H54 (cell line): ENCODE measurements at regions not wholly inside any gene's neighbourhood (a gene's known extent, or its start where the extent isn't known, plus 50 kb on each side); places are given as distances from the start of the nearest gene placed in this dataset.
A peak's percentile ranks its signal among the peaks of the same experiment; 100 is the strongest.

ENCODE experiments used
- DNase-seq: peaks from one replicate; pipeline ENCODE4 v3.0.0; 2011; ENCODE audit warnings: low spot score, mixed read lengths; ENCODE audit not compliant: insufficient read length
- FAIRE-seq: peaks from 3 replicates; lab custom pipeline; 2011; peaks lifted over from hg19 to GRCh38; lab: Jason Lieb, UNC
- POLR2A ChIP-seq: IDR thresholded peaks from 2 replicates; pipeline ENCODE4 v1.6.1; 2011; ENCODE audit warnings: low read depth, mild to moderate bottlenecking, low read length

- no peak for TF ChIP-seq POLR2A
- FAIRE-seq (no peak), DNase-seq (no peak)
Observed at GRCh38 chr13:90365130-90365529, 982.4 kb upstream of the MIR17HG start.

GRCh38 chr13:90374168-90374567 is 973.3 kb upstream of the MIR17HG start:
- FAIRE-seq = peak; percentile 58

GRCh38 chr13:90375851-90376250 is 971.6 kb upstream of the MIR17HG start:
- DNase-seq = no peak
- no peak for TF ChIP-seq POLR2A
- FAIRE-seq = peak; percentile 20

More at GRCh38 chr13:90374168-90374567, 973.3 kb upstream of the MIR17HG start:
- no peak for TF ChIP-seq POLR2A
- DNase-seq = no peak

- DNase-seq (no peak), FAIRE-seq (peak; percentile 86)
- no peak for TF ChIP-seq POLR2A
Observed at GRCh38 chr13:90382425-90382824, 965.1 kb upstream of the MIR17HG start.

- TF ChIP-seq POLR2A = no peak
- DNase-seq (no peak), FAIRE-seq (no peak)
Observed at GRCh38 chr13:90385781-90386489, 961.6 kb upstream of the MIR17HG start.

GRCh38 chr13:90388887-90389452 is 958.5 kb upstream of the MIR17HG start:
- no peak for DNase-seq
- no peak for TF ChIP-seq POLR2A
- no peak for FAIRE-seq

- FAIRE-seq = no peak
- DNase-seq = no peak
- no peak for TF ChIP-seq POLR2A
Observed at GRCh38 chr13:90389537-90389936, 958.0 kb upstream of the MIR17HG start.

GRCh38 chr13:90393408-90393807 is 954.1 kb upstream of the MIR17HG start:
- FAIRE-seq = no peak

GRCh38 chr13:90395348-90395747 is 952.1 kb upstream of the MIR17HG start:
- FAIRE-seq = no peak
- TF ChIP-seq POLR2A = no peak
- no peak for DNase-seq

More at GRCh38 chr13:90393408-90393807, 954.1 kb upstream of the MIR17HG start:
- no peak for TF ChIP-seq POLR2A
- DNase-seq = no peak

- FAIRE-seq = no peak
- TF ChIP-seq POLR2A = no peak
- no peak for DNase-seq
Observed at GRCh38 chr13:90395846-90396245, 951.6 kb upstream of the MIR17HG start.

GRCh38 chr13:90396266-90396665 is 951.2 kb upstream of the MIR17HG start:
- no peak for FAIRE-seq
- no peak for TF ChIP-seq POLR2A
- no peak for DNase-seq

GRCh38 chr13:90397503-90397902 is 950.0 kb upstream of the MIR17HG start:
- DNase-seq = no peak
- no peak for TF ChIP-seq POLR2A
- peak; percentile 36 for FAIRE-seq

GRCh38 chr13:90400372-90400771 is 947.1 kb upstream of the MIR17HG start:
- no peak for TF ChIP-seq POLR2A
- no peak for FAIRE-seq
- no peak for DNase-seq

- no peak for TF ChIP-seq POLR2A
- FAIRE-seq = no peak
- no peak for DNase-seq
Observed at GRCh38 chr13:90401150-90401549, 946.3 kb upstream of the MIR17HG start.

- FAIRE-seq = no peak
- TF ChIP-seq POLR2A = no peak
- DNase-seq = no peak
Observed at GRCh38 chr13:90402102-90402501, 945.4 kb upstream of the MIR17HG start.
